ENCODE measurements at regions not wholly inside any gene's neighbourhood (a gene's known extent, or its start where the extent isn't known, plus 50 kb on each side); places are given as distances from the start of the nearest gene placed in this dataset.

- DNase-seq (ENCODE audit: low read depth in 1 of 2, low spot score in 1 of 2) (no peak), ATAC-seq (no peak), FAIRE-seq (no peak)
- Histone ChIP-seq H3K4me1 (no peaks in the 10 kb centered on the region), H3K9me3 (no peaks in the 10 kb centered on the region), H3K27ac (no peak overlapping the region), H3K4me3 (no peak overlapping the region), H3K4me2 (no peak overlapping the region)
- ChIA-PET POLR2A (no interaction called here), CTCF (interaction anchor here (0.6 to 1.7 kb wide), 2 partner anchors 21 to 1947 kb away, joined by 3 read pairs; no protein-coding TSS in a partner anchor)
- WGBS (ENCODE audit: missing lambda C conversion rate): 54% methylated on average over 7 of the region's 9 CpGs
- TF ChIP-seq ATOH8 (CRISPR knock-in tag; IDR thresholded peaks at IDR 0.05; ENCODE audit: low read depth) (no peak), POLR2A (IDR thresholded peaks at IDR 0.05; ENCODE audit: low read length) (no peak), CEBPB (IDR thresholded peaks at IDR 0.05) (no peak), CHD4 (IDR thresholded peaks at IDR 0.05; ENCODE audit: borderline replicate concordance) (no peak), ESRRA (IDR thresholded peaks at IDR 0.05; ENCODE audit: borderline replicate concordance, low read length) (no peak), BHLHE40 (IDR thresholded peaks at IDR 0.05; ENCODE audit: low read depth, low read length) (no peak), PHF8 (IDR thresholded peaks at IDR 0.05; ENCODE audit: borderline replicate concordance, low read depth) (no peak), HEYL (CRISPR knock-in tag; IDR thresholded peaks at IDR 0.05) (no peak), BCL3 (IDR thresholded peaks at IDR 0.05) (no peak), ZFP36 (IDR thresholded peaks at IDR 0.05; ENCODE audit: borderline replicate concordance, partially characterized antibody) (no peak), ZSCAN20 (CRISPR knock-in tag; IDR thresholded peaks at IDR 0.05) (no peak), ZC3H11A (IDR thresholded peaks at IDR 0.05) (no peak), CBX2 (IDR thresholded peaks at IDR 0.05; ENCODE audit: borderline replicate concordance, low read depth) (no peak), POLR2AphosphoS2 (conservative IDR thresholded peaks at IDR 0.05; ENCODE audit: low read length) (no peak), RAD21 (conservative IDR thresholded peaks at IDR 0.05 in 1 of 2, IDR thresholded peaks at IDR 0.05 in 1 of 2) (no peak), HDAC2 (IDR thresholded peaks at IDR 0.05) (no peak), MAFK (IDR thresholded peaks at IDR 0.05; ENCODE audit: partially characterized antibody) (no peak), MYC (IDR thresholded peaks at IDR 0.05; ENCODE audit: borderline replicate concordance, low read length) (no peak)
- TF ChIP-seq, protein P1, sequence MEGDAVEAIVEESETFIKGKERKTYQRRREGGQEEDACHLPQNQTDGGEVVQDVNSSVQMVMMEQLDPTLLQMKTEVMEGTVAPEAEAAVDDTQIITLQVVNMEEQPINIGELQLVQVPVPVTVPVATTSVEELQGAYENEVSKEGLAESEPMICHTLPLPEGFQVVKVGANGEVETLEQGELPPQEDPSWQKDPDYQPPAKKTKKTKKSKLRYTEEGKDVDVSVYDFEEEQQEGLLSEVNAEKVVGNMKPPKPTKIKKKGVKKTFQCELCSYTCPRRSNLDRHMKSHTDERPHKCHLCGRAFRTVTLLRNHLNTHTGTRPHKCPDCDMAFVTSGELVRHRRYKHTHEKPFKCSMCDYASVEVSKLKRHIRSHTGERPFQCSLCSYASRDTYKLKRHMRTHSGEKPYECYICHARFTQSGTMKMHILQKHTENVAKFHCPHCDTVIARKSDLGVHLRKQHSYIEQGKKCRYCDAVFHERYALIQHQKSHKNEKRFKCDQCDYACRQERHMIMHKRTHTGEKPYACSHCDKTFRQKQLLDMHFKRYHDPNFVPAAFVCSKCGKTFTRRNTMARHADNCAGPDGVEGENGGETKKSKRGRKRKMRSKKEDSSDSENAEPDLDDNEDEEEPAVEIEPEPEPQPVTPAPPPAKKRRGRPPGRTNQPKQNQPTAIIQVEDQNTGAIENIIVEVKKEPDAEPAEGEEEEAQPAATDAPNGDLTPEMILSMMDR (IDR thresholded peaks at IDR 0.05): no peak
These were observed 219.7 kb downstream of the UNC5CL start for GRCh38 chr6:40819182-40819834.

DNA sequence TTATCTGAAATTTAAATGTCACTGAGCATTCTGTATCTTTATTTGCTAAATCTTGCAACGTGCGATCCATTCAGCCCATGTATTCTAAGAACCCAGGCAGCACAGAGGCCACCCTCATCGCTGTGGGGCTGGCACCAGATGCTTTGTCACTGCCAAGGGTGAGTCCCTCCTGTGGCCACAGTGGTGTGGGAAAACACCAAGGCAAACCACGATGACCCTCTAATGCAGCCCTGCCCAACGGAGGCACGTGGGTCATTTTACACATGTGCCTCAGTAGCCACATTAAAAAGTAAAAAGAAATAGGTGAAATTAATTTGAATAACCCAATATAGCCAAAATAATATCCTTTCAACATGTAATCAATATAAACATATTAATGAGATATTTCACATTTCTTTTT is 221.7 kb downstream of the UNC5CL start:
- no peak overlapping the region for H3K27ac ChIP-seq
- no peaks in the 10 kb centered on the region for H3K9me3 ChIP-seq
- CTCF ChIA-PET: interaction anchor here (1.0 kb wide), 1 partner anchor 44 kb away, joined by 3 read pairs; no protein-coding TSS in a partner anchor
- no peak overlapping the region for H3K4me2 ChIP-seq
- TF ChIP-seq CEBPB (IDR thresholded peaks at IDR 0.05) (no peak), SREBF2 (IDR thresholded peaks at IDR 0.05) (no peak), HEYL (CRISPR knock-in tag; IDR thresholded peaks at IDR 0.05) (no peak), GATA3 (IDR thresholded peaks at IDR 0.05; ENCODE audit: borderline replicate concordance) (no peak), MAZ (IDR thresholded peaks at IDR 0.05; ENCODE audit: borderline replicate concordance, low read depth, low read length) (no peak), NFE2L2 (conservative IDR thresholded peaks at IDR 0.05; ENCODE audit: low read length) (no peak)
- ATAC-seq (no peak), DNase-seq (ENCODE audit: low read depth in 1 of 2, low spot score in 1 of 2) (no peak), FAIRE-seq (no peak)
- H3K4me1 ChIP-seq: no peaks in the 10 kb centered on the region
- no peak overlapping the region for H3K4me3 ChIP-seq
- 57% methylated on average over 6 of the region's 6 CpGs for WGBS (ENCODE audit: missing lambda C conversion rate)
- POLR2A ChIA-PET: no interaction called here
